ENCODE measurements at regions not wholly inside any gene's neighbourhood (a gene's known extent, or its start where the extent isn't known, plus 50 kb on each side); places are given as distances from the start of the nearest gene placed in this dataset.

GRCh38 chr6:144951730-144952437, 666.7 kb downstream of the UTRN start:
- no peak for ATAC-seq
- H3K36me3 ChIP-seq: no peaks in the 10 kb centered on the region
- no peak overlapping the region for H3K4me3 ChIP-seq
- H3K9me3 ChIP-seq: no peaks in the 10 kb centered on the region
- no peaks in the 10 kb centered on the region for H3K27me3 ChIP-seq
- TF ChIP-seq CTCF (IDR thresholded peaks at IDR 0.05): no peak
- TF ChIP-seq POLR2AphosphoS5 (IDR thresholded peaks at IDR 0.05): no peak
- no peak for TF ChIP-seq POLR2A (IDR thresholded peaks at IDR 0.05)
- TF ChIP-seq EP300 (IDR thresholded peaks at IDR 0.05): no peak
- 64 to 77% methylated on average over 3 of the region's 3 CpGs for WGBS, 2 donors (ENCODE audit: low coverage in 1 of 2)
- H3K27ac ChIP-seq: no peak overlapping the region
- H3K4me1 ChIP-seq: no peaks in the 10 kb centered on the region

GRCh38 chr6:144952456-144953240, 667.5 kb downstream of the UTRN start:
- Histone ChIP-seq H3K27ac (no peak overlapping the region), H3K36me3 (no peaks in the 10 kb centered on the region), H3K4me1 (no peaks in the 10 kb centered on the region), H3K4me3 (no peak overlapping the region), H3K27me3 (no peaks in the 10 kb centered on the region), H3K9me3 (no peaks in the 10 kb centered on the region)
- TF ChIP-seq CTCF (IDR thresholded peaks at IDR 0.05) (no peak), POLR2A (IDR thresholded peaks at IDR 0.05) (no peak), POLR2AphosphoS5 (IDR thresholded peaks at IDR 0.05) (no peak), EP300 (IDR thresholded peaks at IDR 0.05) (no peak)
- 49 to 93% methylated on average over 3 of the region's 3 CpGs for WGBS, 2 donors (ENCODE audit: low coverage in 1 of 2)
- no peak for ATAC-seq

GRCh38 chr6:144953552-144954240, 668.6 kb downstream of the UTRN start:
- TF ChIP-seq POLR2AphosphoS5 (IDR thresholded peaks at IDR 0.05) (no peak), POLR2A (IDR thresholded peaks at IDR 0.05) (no peak), EP300 (IDR thresholded peaks at IDR 0.05) (no peak), CTCF (IDR thresholded peaks at IDR 0.05) (no peak)

GRCh38 chr6:144954241-144954556, 669.1 kb downstream of the UTRN start:
- Histone ChIP-seq H3K4me3 (no peak overlapping the region), H3K27me3 (no peaks in the 10 kb centered on the region), H3K36me3 (no peaks in the 10 kb centered on the region), H3K4me1 (no peaks in the 10 kb centered on the region), H3K27ac (no peak overlapping the region), H3K9me3 (no peaks in the 10 kb centered on the region)
- WGBS, 2 donors (ENCODE audit: low coverage in 1 of 2): 86% methylated on average over 3 of the region's 3 CpGs; no CpG with 5 or more reads in 1 of the 2 donors
- no peak for ATAC-seq
- TF ChIP-seq POLR2A (IDR thresholded peaks at IDR 0.05) (no peak), POLR2AphosphoS5 (IDR thresholded peaks at IDR 0.05) (no peak), CTCF (IDR thresholded peaks at IDR 0.05) (no peak), EP300 (IDR thresholded peaks at IDR 0.05) (no peak)

More at GRCh38 chr6:144953552-144954240, 668.6 kb downstream of the UTRN start:
- 81% methylated on average over 5 of the region's 5 CpGs; no CpG with 5 or more reads in 1 of the 2 donors for WGBS, 2 donors (ENCODE audit: low coverage in 1 of 2)
- H3K4me3 ChIP-seq: no peak overlapping the region
- H3K27ac ChIP-seq: no peak overlapping the region
- no peaks in the 10 kb centered on the region for H3K27me3 ChIP-seq
- H3K4me1 ChIP-seq: no peaks in the 10 kb centered on the region
- no peaks in the 10 kb centered on the region for H3K9me3 ChIP-seq
- H3K36me3 ChIP-seq: no peaks in the 10 kb centered on the region
- ATAC-seq: no peak

Data from gastroesophageal sphincter (tissue), 4 donors.